Fibroblast of villous mesenchyme (primary cell): ENCODE measurements at regions not wholly inside any gene's neighbourhood (a gene's known extent, or its start where the extent isn't known, plus 50 kb on each side); places are given as distances from the start of the nearest gene placed in this dataset.

Source experiments
- DNase-seq: peaks from one replicate; pipeline ENCODE4 v3.0.0-alpha.2; 2010; ENCODE audit warnings: low read depth
- H3K4me3 ChIP-seq: 2 replicates; pipeline ENCODE4 v1.5.1; 2011; ENCODE audit warnings: low read depth, mild to moderate bottlenecking, low read length
- TF ChIP-seq, protein P1 (sequence below): IDR thresholded peaks from 2 replicates; pipeline ENCODE4 v1.5.1; 2012; ENCODE audit warnings: low read depth, mild to moderate bottlenecking, low read length; ENCODE audit not compliant: insufficient read depth

DNA sequence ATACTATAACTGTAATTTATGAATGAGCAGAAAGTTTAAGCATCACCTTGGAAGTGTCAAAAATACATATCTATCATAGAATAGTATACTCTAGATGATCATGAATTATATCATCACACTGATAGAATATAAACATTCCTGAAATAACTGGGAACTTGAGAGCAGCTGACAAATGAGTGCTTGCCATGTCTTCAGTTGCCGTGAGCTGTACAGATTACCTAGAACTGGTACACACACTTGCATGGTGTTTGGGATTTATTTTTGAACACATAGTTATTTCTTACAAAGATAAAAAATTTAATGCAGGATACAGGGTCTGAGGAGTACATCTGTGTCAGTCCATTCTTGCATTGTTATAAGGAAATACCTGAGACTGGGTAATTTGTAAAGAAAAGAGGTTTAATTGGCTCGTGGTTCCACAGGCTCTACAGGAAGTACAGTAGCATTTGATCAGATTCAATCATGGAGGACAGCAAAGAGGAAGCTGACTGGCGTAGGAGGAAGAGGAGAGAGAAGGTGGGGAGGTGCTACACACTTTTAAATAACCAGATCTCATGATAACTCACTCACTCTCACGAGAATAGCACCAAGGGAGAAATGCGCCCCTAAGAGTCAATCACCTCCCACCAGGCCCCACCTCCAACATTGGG, 60.4 kb upstream of the MBNL2 start:
- DNase-seq = no peak
- no peak overlapping the region for H3K4me3 ChIP-seq
- TF ChIP-seq, protein P1, sequence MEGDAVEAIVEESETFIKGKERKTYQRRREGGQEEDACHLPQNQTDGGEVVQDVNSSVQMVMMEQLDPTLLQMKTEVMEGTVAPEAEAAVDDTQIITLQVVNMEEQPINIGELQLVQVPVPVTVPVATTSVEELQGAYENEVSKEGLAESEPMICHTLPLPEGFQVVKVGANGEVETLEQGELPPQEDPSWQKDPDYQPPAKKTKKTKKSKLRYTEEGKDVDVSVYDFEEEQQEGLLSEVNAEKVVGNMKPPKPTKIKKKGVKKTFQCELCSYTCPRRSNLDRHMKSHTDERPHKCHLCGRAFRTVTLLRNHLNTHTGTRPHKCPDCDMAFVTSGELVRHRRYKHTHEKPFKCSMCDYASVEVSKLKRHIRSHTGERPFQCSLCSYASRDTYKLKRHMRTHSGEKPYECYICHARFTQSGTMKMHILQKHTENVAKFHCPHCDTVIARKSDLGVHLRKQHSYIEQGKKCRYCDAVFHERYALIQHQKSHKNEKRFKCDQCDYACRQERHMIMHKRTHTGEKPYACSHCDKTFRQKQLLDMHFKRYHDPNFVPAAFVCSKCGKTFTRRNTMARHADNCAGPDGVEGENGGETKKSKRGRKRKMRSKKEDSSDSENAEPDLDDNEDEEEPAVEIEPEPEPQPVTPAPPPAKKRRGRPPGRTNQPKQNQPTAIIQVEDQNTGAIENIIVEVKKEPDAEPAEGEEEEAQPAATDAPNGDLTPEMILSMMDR = no peak

- TF ChIP-seq, protein P1 = no peak
- no peak overlapping the region for H3K4me3 ChIP-seq
- no peak for DNase-seq
Observed at GRCh38 chr13:97165502-97166425, 56.4 kb upstream of the MBNL2 start.

GRCh38 chr13:97171136-97171535, 51.0 kb upstream of the MBNL2 start:
- DNase-seq = no peak
- TF ChIP-seq, protein P1 = no peak
- H3K4me3 ChIP-seq = no peak overlapping the region
